Fibroblast of villous mesenchyme (primary cell): ENCODE measurements at regions not wholly inside any gene's neighbourhood (a gene's known extent, or its start where the extent isn't known, plus 50 kb on each side); places are given as distances from the start of the nearest gene placed in this dataset.

Experiments used
- DNase-seq: peaks from one replicate; pipeline ENCODE4 v3.0.0-alpha.2; 2010; ENCODE audit warnings: low read depth
- H3K4me3 ChIP-seq: 2 replicates; pipeline ENCODE4 v1.5.1; 2011; ENCODE audit warnings: low read depth, mild to moderate bottlenecking, low read length
- CTCF ChIP-seq: IDR thresholded peaks from 2 replicates; pipeline ENCODE4 v1.5.1; 2012; ENCODE audit warnings: low read depth, mild to moderate bottlenecking, low read length; ENCODE audit not compliant: insufficient read depth

- DNase-seq = no peak
- no peak for TF ChIP-seq CTCF
- no peak overlapping the region for H3K4me3 ChIP-seq
Observed at GRCh38 chr2:167340322-167340721, 452.0 kb downstream of the XIRP2 start.

GRCh38 chr2:167336213-167336612 is 447.9 kb downstream of the XIRP2 start:
- no peak for DNase-seq
- no peak for TF ChIP-seq CTCF
- H3K4me3 ChIP-seq = no peak overlapping the region

GRCh38 chr2:167335541-167335992 is 447.3 kb downstream of the XIRP2 start:
- no peak overlapping the region for H3K4me3 ChIP-seq
- DNase-seq = no peak

GRCh38 chr2:167334146-167334742 is 446.0 kb downstream of the XIRP2 start:
- no peak for DNase-seq
- H3K4me3 ChIP-seq = no peak overlapping the region
- TF ChIP-seq CTCF = no peak

More at GRCh38 chr2:167335541-167335992, 447.3 kb downstream of the XIRP2 start:
- TF ChIP-seq CTCF = no peak

DNA sequence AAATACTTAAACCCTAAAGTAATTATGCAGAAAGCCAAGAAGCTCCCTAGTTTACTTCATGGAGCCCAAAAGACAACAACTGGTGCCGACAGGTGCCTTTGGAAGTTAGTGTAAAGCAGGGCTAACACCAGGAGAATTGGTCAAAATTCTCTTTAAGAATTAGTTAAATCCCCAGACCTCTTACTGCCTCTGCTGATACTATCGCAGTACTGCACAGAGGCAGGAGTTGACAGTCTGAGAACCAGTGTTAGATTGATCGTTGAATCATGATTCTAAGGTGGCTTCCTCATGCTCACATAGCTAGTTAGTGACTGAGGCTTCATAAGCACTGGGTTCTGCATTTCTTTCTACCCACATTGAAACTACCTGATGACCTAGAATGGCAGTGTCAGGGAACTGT is 445.0 kb downstream of the XIRP2 start:
- H3K4me3 ChIP-seq = no peak overlapping the region
- no peak for TF ChIP-seq CTCF
- no peak for DNase-seq

DNA sequence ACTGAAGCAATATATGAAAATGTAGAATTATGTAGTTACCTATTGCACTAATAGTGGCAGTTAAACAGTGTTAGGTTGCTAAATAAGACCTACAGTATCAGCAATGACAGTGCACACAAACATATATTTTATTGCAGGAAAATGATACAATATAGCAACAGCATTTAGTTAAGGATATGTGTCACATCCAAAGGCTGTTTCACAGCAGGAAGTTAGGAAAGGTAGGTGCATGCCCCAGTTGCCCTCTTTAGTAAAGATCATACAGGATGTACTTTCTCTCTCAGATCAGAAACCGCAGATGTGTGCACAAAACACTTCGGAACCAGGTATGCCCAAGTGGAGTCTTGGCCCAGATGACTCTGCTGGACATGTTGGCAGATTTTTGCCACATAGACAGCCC is 444.1 kb downstream of the XIRP2 start:
- TF ChIP-seq CTCF = no peak
- H3K4me3 ChIP-seq = no peak overlapping the region
- no peak for DNase-seq
